Lower leg skin (tissue), 3 donors: ENCODE measurements at regions not wholly inside any gene's neighbourhood (a gene's known extent, or its start where the extent isn't known, plus 50 kb on each side); places are given as distances from the start of the nearest gene placed in this dataset.
"Not testable (repeated sequence)": the region's sequence is repeated elsewhere in the genome, so short reads cannot be mapped to it uniquely, and the experiment has no call there.

Experiments
- CTCF ChIP-seq, 3 donors: fragments of 450-650 bp; IDR thresholded peaks; one replicate each; pipeline ENCODE4 v1.5.1; 2016; ENCODE audit warnings: antibody characterized with exemption in 3 of 3, mild to moderate bottlenecking in 3 of 3, moderate library complexity in 2 of 3
- POLR2A ChIP-seq, 2 donors: fragments of 450-650 bp; IDR thresholded peaks; one replicate each; pipeline ENCODE4 v1.6.1; 2016 to 2017; ENCODE audit warnings: antibody characterized with exemption in 2 of 2, mild to moderate bottlenecking in 1 of 2, moderate library complexity in 1 of 2

GRCh38 chr4:55280474-55280873 lies 65.6 kb upstream of the SRD5A3 start:
- not testable (repeated sequence) for TF ChIP-seq POLR2A, CTCF (IDR thresholded peaks at IDR 0.05)
